Upper lobe of left lung (tissue), 4 donors: ENCODE measurements at regions not wholly inside any gene's neighbourhood (a gene's known extent, or its start where the extent isn't known, plus 50 kb on each side); places are given as distances from the start of the nearest gene placed in this dataset.

Experiments
- CTCF ChIP-seq, 6 experiments: fragments of 450-650 bp in 4 of 6; fragments of 200-600 bp in 2 of 6; sonication (generic) in 2 of 6; IDR thresholded peaks; one replicate each; pipeline ENCODE4 v1.5.1; 2016 to 2019; ENCODE audit warnings: antibody characterized with exemption in 6 of 6
- POLR2A ChIP-seq, 4 donors: fragments of 450-650 bp; IDR thresholded peaks; one replicate each; pipeline ENCODE4 v1.5.1; 2016 to 2017; ENCODE audit warnings: antibody characterized with exemption in 4 of 4, mild to moderate bottlenecking in 2 of 4

GRCh38 chr2:67180841-67181240 is 216.3 kb upstream of the ETAA1 start:
- TF ChIP-seq CTCF (IDR thresholded peaks at IDR 0.05) (no peak), POLR2A (IDR thresholded peaks at IDR 0.05) (no peak)
